Loucy (cell line): ENCODE measurements at regions not wholly inside any gene's neighbourhood (a gene's known extent, or its start where the extent isn't known, plus 50 kb on each side); places are given as distances from the start of the nearest gene placed in this dataset.

ENCODE experiments used
- H2AFZ ChIP-seq: fragments of 200-600 bp; sonication (generic); 2 replicates; pipeline ENCODE4 v1.6.0; 2016; ENCODE audit warnings: antibody characterized with exemption, mild to moderate bottlenecking, low read length, moderate library complexity
- H3F3A ChIP-seq: fragments of 200-600 bp; 2 replicates; pipeline ENCODE4 v1.6.0; 2016; ENCODE audit warnings: antibody characterized with exemption, low read depth, mild to moderate bottlenecking
- H3K27me3 ChIP-seq: fragments of 200-600 bp; sonication (generic); 2 replicates; pipeline ENCODE4 v1.6.1; 2014; ENCODE audit warnings: low read length, mild to moderate bottlenecking; ENCODE audit not compliant: insufficient read depth, poor library complexity, severe bottlenecking
- H3K36me3 ChIP-seq: fragments of 200-600 bp; sonication (generic); 2 replicates; pipeline ENCODE4 v1.6.1; 2016; ENCODE audit warnings: low read length; ENCODE audit not compliant: insufficient read depth
- H3K4me1 ChIP-seq: fragments of 200-600 bp; sonication (generic); 2 replicates; pipeline ENCODE4 v1.5.1; 2014; ENCODE audit warnings: low read length, mild to moderate bottlenecking; ENCODE audit not compliant: insufficient read depth, poor library complexity, severe bottlenecking
- H3K4me2 ChIP-seq: fragments of 200-600 bp; sonication (generic); 2 replicates; pipeline ENCODE4 v1.6.0; 2014; ENCODE audit warnings: antibody characterized with exemption, low read length, low read depth, mild to moderate bottlenecking; ENCODE audit not compliant: poor library complexity, severe bottlenecking
- H3K4me3 ChIP-seq: fragments of 200-600 bp; sonication (generic); 2 replicates; pipeline ENCODE4 v1.5.1; 2014; ENCODE audit warnings: low read length, mild to moderate bottlenecking, mixed read lengths; ENCODE audit not compliant: poor library complexity, severe bottlenecking
- H3K79me2 ChIP-seq: fragments of 200-600 bp; sonication (generic); 2 replicates; pipeline ENCODE4 v1.6.1; 2014; ENCODE audit warnings: low read length; ENCODE audit not compliant: insufficient read depth
- H3K9ac ChIP-seq: fragments of 200-600 bp; sonication (generic); 2 replicates; pipeline ENCODE4 v1.6.0; 2014; ENCODE audit warnings: mild to moderate bottlenecking, low read depth, low read length, moderate library complexity; ENCODE audit not compliant: poor library complexity, severe bottlenecking
- H3K9me2 ChIP-seq: fragments of 200-600 bp; sonication (generic); replicated peaks from 2 replicates; pipeline ENCODE4 v1.6.1; 2016; ENCODE audit warnings: low read depth, low read length, mixed read lengths
- H3K9me3 ChIP-seq: fragments of 200-600 bp; sonication (generic); 2 replicates; pipeline ENCODE4 v1.6.1; 2014; ENCODE audit warnings: mild to moderate bottlenecking, antibody characterized with exemption, low read length, low read depth; ENCODE audit not compliant: insufficient read depth
- H4K20me1 ChIP-seq: fragments of 200-600 bp; sonication (generic); 2 replicates; pipeline ENCODE4 v1.6.0; 2014; ENCODE audit warnings: antibody characterized with exemption, low read length, mild to moderate bottlenecking; ENCODE audit not compliant: insufficient read depth, poor library complexity, severe bottlenecking
- CTCF ChIP-seq: fragments of 200-600 bp; sonication (generic); conservative IDR thresholded peaks from 2 replicates; pipeline ENCODE4 v1.5.1; 2014; ENCODE audit warnings: mild to moderate bottlenecking, antibody characterized with exemption, low read length
- EZH2phosphoT487 ChIP-seq: fragments of 200-600 bp; IDR thresholded peaks from 2 replicates; pipeline ENCODE4 v1.6.1; 2018; ENCODE audit warnings: antibody characterized with exemption, mild to moderate bottlenecking, moderate library complexity, borderline replicate concordance

DNA sequence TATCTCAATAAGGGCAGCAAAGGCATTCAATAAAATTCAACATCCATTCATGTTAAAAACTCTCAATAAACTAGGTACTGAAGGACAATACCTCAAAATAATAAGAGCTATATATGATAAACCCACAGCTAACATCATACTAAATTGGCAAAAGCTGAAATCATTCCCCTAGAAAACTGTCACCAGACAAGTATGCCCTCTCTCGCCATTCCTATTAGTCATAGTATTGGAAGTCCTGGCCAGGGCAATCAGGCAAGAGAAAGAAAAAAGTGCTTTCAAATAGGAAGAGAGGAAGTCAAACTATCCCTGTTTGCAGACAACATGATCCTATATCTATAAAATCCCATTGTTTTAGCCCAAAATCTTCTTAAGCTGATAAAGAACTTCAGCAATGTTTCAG, 116.8 kb downstream of the TENT5D start:
- Histone ChIP-seq H3K4me3 (no peak overlapping the region), H3K36me3 (no peaks in the 10 kb centered on the region), H3K4me1 (no peaks in the 10 kb centered on the region), H3K27me3 (no peaks in the 10 kb centered on the region), H3K9ac (no peak overlapping the region), H3F3A (no peaks in the 10 kb centered on the region), H2AFZ (no peak overlapping the region), H3K79me2 (no peaks in the 10 kb centered on the region), H4K20me1 (no peaks in the 10 kb centered on the region), H3K9me3 (no peaks in the 10 kb centered on the region), H3K9me2 (no peaks in the 10 kb centered on the region), H3K4me2 (no peak overlapping the region)
- no peak for TF ChIP-seq CTCF
- TF ChIP-seq EZH2phosphoT487: no peak

- no peaks in the 10 kb centered on the region for H3K79me2 ChIP-seq
- no peaks in the 10 kb centered on the region for H4K20me1 ChIP-seq
- no peaks in the 10 kb centered on the region for H3K9me3 ChIP-seq
- no peak overlapping the region for H2AFZ ChIP-seq
- no peaks in the 10 kb centered on the region for H3K36me3 ChIP-seq
- H3K4me3 ChIP-seq: no peak overlapping the region
- no peaks in the 10 kb centered on the region for H3K27me3 ChIP-seq
- no peaks in the 10 kb centered on the region for H3K4me1 ChIP-seq
- no peak overlapping the region for H3K4me2 ChIP-seq
- H3K9me2 ChIP-seq: no peaks in the 10 kb centered on the region
- no peaks in the 10 kb centered on the region for H3F3A ChIP-seq
- H3K9ac ChIP-seq: no peak overlapping the region
- TF ChIP-seq CTCF (peak; percentile 30), EZH2phosphoT487 (no peak)
Measured at GRCh38 chrX:80550722-80551121, 130.5 kb downstream of the TENT5D start.

GRCh38 chrX:80556148-80556547, 135.9 kb downstream of the TENT5D start:
- Histone ChIP-seq H3F3A (no peaks in the 10 kb centered on the region), H3K4me3 (no peak overlapping the region), H3K9me3 (no peaks in the 10 kb centered on the region), H3K27me3 (no peaks in the 10 kb centered on the region), H3K9ac (no peak overlapping the region), H4K20me1 (no peaks in the 10 kb centered on the region), H3K4me2 (no peak overlapping the region), H3K4me1 (no peaks in the 10 kb centered on the region), H3K36me3 (no peaks in the 10 kb centered on the region), H2AFZ (no peak overlapping the region), H3K9me2 (no peaks in the 10 kb centered on the region), H3K79me2 (no peaks in the 10 kb centered on the region)
- no peak for TF ChIP-seq CTCF
- no peak for TF ChIP-seq EZH2phosphoT487
